ENCODE measurements at regions not wholly inside any gene's neighbourhood (a gene's known extent, or its start where the extent isn't known, plus 50 kb on each side); places are given as distances from the start of the nearest gene placed in this dataset.

DNA sequence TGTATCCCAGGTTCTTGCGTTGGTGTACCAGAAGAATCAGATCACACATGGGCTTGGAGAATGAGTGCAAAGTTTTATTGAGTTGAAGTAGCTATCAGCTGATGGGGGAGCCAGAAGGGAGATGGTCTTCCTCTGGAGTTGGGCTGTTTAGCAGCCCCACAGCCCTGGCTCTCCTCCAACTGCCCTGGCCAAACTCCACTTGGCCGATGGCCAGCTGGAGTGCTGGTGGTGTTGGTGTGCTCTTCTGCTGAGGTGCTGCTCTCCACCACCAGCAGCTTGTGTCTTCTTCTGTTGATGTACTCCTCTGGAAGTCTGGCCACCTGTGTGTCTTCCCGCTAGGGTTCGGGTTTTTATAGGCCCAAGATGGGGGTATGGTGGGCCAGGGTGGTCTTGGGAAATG is 172.8 kb downstream of the TINAG start (continued):
- TF ChIP-seq, protein P1, sequence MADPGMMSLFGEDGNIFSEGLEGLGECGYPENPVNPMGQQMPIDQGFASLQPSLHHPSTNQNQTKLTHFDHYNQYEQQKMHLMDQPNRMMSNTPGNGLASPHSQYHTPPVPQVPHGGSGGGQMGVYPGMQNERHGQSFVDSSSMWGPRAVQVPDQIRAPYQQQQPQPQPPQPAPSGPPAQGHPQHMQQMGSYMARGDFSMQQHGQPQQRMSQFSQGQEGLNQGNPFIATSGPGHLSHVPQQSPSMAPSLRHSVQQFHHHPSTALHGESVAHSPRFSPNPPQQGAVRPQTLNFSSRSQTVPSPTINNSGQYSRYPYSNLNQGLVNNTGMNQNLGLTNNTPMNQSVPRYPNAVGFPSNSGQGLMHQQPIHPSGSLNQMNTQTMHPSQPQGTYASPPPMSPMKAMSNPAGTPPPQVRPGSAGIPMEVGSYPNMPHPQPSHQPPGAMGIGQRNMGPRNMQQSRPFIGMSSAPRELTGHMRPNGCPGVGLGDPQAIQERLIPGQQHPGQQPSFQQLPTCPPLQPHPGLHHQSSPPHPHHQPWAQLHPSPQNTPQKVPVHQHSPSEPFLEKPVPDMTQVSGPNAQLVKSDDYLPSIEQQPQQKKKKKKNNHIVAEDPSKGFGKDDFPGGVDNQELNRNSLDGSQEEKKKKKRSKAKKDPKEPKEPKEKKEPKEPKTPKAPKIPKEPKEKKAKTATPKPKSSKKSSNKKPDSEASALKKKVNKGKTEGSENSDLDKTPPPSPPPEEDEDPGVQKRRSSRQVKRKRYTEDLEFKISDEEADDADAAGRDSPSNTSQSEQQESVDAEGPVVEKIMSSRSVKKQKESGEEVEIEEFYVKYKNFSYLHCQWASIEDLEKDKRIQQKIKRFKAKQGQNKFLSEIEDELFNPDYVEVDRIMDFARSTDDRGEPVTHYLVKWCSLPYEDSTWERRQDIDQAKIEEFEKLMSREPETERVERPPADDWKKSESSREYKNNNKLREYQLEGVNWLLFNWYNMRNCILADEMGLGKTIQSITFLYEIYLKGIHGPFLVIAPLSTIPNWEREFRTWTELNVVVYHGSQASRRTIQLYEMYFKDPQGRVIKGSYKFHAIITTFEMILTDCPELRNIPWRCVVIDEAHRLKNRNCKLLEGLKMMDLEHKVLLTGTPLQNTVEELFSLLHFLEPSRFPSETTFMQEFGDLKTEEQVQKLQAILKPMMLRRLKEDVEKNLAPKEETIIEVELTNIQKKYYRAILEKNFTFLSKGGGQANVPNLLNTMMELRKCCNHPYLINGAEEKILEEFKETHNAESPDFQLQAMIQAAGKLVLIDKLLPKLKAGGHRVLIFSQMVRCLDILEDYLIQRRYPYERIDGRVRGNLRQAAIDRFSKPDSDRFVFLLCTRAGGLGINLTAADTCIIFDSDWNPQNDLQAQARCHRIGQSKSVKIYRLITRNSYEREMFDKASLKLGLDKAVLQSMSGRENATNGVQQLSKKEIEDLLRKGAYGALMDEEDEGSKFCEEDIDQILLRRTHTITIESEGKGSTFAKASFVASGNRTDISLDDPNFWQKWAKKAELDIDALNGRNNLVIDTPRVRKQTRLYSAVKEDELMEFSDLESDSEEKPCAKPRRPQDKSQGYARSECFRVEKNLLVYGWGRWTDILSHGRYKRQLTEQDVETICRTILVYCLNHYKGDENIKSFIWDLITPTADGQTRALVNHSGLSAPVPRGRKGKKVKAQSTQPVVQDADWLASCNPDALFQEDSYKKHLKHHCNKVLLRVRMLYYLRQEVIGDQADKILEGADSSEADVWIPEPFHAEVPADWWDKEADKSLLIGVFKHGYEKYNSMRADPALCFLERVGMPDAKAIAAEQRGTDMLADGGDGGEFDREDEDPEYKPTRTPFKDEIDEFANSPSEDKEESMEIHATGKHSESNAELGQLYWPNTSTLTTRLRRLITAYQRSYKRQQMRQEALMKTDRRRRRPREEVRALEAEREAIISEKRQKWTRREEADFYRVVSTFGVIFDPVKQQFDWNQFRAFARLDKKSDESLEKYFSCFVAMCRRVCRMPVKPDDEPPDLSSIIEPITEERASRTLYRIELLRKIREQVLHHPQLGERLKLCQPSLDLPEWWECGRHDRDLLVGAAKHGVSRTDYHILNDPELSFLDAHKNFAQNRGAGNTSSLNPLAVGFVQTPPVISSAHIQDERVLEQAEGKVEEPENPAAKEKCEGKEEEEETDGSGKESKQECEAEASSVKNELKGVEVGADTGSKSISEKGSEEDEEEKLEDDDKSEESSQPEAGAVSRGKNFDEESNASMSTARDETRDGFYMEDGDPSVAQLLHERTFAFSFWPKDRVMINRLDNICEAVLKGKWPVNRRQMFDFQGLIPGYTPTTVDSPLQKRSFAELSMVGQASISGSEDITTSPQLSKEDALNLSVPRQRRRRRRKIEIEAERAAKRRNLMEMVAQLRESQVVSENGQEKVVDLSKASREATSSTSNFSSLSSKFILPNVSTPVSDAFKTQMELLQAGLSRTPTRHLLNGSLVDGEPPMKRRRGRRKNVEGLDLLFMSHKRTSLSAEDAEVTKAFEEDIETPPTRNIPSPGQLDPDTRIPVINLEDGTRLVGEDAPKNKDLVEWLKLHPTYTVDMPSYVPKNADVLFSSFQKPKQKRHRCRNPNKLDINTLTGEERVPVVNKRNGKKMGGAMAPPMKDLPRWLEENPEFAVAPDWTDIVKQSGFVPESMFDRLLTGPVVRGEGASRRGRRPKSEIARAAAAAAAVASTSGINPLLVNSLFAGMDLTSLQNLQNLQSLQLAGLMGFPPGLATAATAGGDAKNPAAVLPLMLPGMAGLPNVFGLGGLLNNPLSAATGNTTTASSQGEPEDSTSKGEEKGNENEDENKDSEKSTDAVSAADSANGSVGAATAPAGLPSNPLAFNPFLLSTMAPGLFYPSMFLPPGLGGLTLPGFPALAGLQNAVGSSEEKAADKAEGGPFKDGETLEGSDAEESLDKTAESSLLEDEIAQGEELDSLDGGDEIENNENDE (IDR thresholded peaks at IDR 0.05; ENCODE audit: low read depth, low read length) = no peak
